Uterus (tissue), 2 donors: ENCODE measurements at regions not wholly inside any gene's neighbourhood (a gene's known extent, or its start where the extent isn't known, plus 50 kb on each side); places are given as distances from the start of the nearest gene placed in this dataset.

Experiments used
- CTCF ChIP-seq, 4 experiments: fragments of 200-600 bp in 2 of 4; fragments of 450-650 bp in 2 of 4; sonication (generic) in 2 of 4; IDR thresholded peaks; one replicate each; pipeline ENCODE4 v1.5.1; 2016 to 2019; ENCODE audit warnings: antibody characterized with exemption in 4 of 4, mild to moderate bottlenecking in 2 of 4, moderate library complexity in 1 of 4
- POLR2A ChIP-seq, 2 donors: fragments of 450-650 bp; IDR thresholded peaks; one replicate each; pipeline ENCODE4 v1.6.1; 2016; ENCODE audit warnings: antibody characterized with exemption in 2 of 2, mild to moderate bottlenecking in 1 of 2, moderate library complexity in 1 of 2

GRCh38 chr11:82007521-82007920, 726.1 kb downstream of the FAM181B start:
- TF ChIP-seq CTCF (IDR thresholded peaks at IDR 0.05) (no peak), POLR2A (IDR thresholded peaks at IDR 0.05) (no peak)
